HUDEP-2 (cell line): ENCODE measurements at regions not wholly inside any gene's neighbourhood (a gene's known extent, or its start where the extent isn't known, plus 50 kb on each side); places are given as distances from the start of the nearest gene placed in this dataset.

Source experiments
- DNase-seq, 76 experiments: peaks; one replicate each; lab custom pipeline; 2025; ENCODE audit not compliant: unreplicated experiment in 76 of 76; lab: John Stamatoyannopoulos, UW

- no peak for DNase-seq
These were observed 416.1 kb downstream of the NPHP4 start for GRCh38 chr1:5576011-5576672.

- DNase-seq, result no peak
These were observed 416.8 kb downstream of the NPHP4 start for GRCh38 chr1:5575396-5575940.

GRCh38 chr1:5574641-5575040 is 417.6 kb downstream of the NPHP4 start:
- no peak for DNase-seq

- no peak for DNase-seq
These were observed 419.4 kb downstream of the NPHP4 start for GRCh38 chr1:5572794-5573193.

- no peak for DNase-seq
These were observed 420.3 kb downstream of the NPHP4 start for GRCh38 chr1:5571861-5572401.

GRCh38 chr1:5571438-5571837 is 420.8 kb downstream of the NPHP4 start:
- DNase-seq, result no peak

- DNase-seq, result no peak
These were observed 421.3 kb downstream of the NPHP4 start for GRCh38 chr1:5570931-5571330.

GRCh38 chr1:5568321-5568720 is 423.9 kb downstream of the NPHP4 start:
- DNase-seq, result no peak

- no peak for DNase-seq
These were observed 424.4 kb downstream of the NPHP4 start for GRCh38 chr1:5567839-5568238.

GRCh38 chr1:5566924-5567323 is 425.3 kb downstream of the NPHP4 start:
- DNase-seq, result no peak

GRCh38 chr1:5565281-5566125 is 426.7 kb downstream of the NPHP4 start:
- no peak for DNase-seq

GRCh38 chr1:5564578-5565257 is 427.5 kb downstream of the NPHP4 start:
- no peak for DNase-seq

- no peak for DNase-seq
These were observed 428.2 kb downstream of the NPHP4 start for GRCh38 chr1:5563861-5564577.

- no peak for DNase-seq
These were observed 429.5 kb downstream of the NPHP4 start for GRCh38 chr1:5562769-5563168.

- no peak for DNase-seq
These were observed 429.9 kb downstream of the NPHP4 start for GRCh38 chr1:5562331-5562730.

- DNase-seq, result no peak
These were observed 433.1 kb downstream of the NPHP4 start for GRCh38 chr1:5559078-5559477.

- no peak for DNase-seq
These were observed 436.4 kb downstream of the NPHP4 start for GRCh38 chr1:5555853-5556252.

GRCh38 chr1:5554784-5555183 is 437.4 kb downstream of the NPHP4 start:
- no peak for DNase-seq

- no peak for DNase-seq
These were observed 438.1 kb downstream of the NPHP4 start for GRCh38 chr1:5554111-5554510.

- DNase-seq, result no peak
These were observed 439.3 kb downstream of the NPHP4 start for GRCh38 chr1:5552787-5553484.
